HK-2 (cell line): ENCODE measurements at regions not wholly inside any gene's neighbourhood (a gene's known extent, or its start where the extent isn't known, plus 50 kb on each side); places are given as distances from the start of the nearest gene placed in this dataset.
A peak's percentile ranks its signal among the peaks of the same experiment; 100 is the strongest.

Source experiments
- DNase-seq: peaks from one replicate; pipeline ENCODE4 v3.0.0-alpha.2; 2018; ENCODE audit not compliant: unreplicated experiment

- no peak for DNase-seq
Measured at GRCh38 chrX:38856670-38857265, 55.5 kb downstream of the MID1IP1 start.

GRCh38 chrX:38857736-38858523 lies 56.7 kb downstream of the MID1IP1 start:
- DNase-seq, result no peak

GRCh38 chrX:38859602-38860001 lies 58.3 kb downstream of the MID1IP1 start:
- DNase-seq, result no peak

GRCh38 chrX:38860106-38861013 lies 59.1 kb downstream of the MID1IP1 start:
- no peak for DNase-seq

- DNase-seq, result no peak
Measured at GRCh38 chrX:38861489-38861888, 60.2 kb downstream of the MID1IP1 start.

- DNase-seq, result no peak
Measured at GRCh38 chrX:38862100-38862499, 60.8 kb downstream of the MID1IP1 start.

- no peak for DNase-seq
Measured at GRCh38 chrX:38864165-38864564, 62.9 kb downstream of the MID1IP1 start.

GRCh38 chrX:38868321-38868720 lies 67.1 kb downstream of the MID1IP1 start:
- no peak for DNase-seq

- no peak for DNase-seq
Measured at GRCh38 chrX:38868941-38869401, 67.7 kb downstream of the MID1IP1 start.

GRCh38 chrX:38870361-38870895 lies 69.2 kb downstream of the MID1IP1 start:
- no peak for DNase-seq

- DNase-seq, result no peak
Measured at GRCh38 chrX:38871129-38872029, 70.1 kb downstream of the MID1IP1 start.

- DNase-seq, result no peak
Measured at GRCh38 chrX:38877366-38877765, 76.1 kb downstream of the MID1IP1 start.

- DNase-seq, result no peak
Measured at GRCh38 chrX:38878641-38879340, 77.5 kb downstream of the MID1IP1 start.

- no peak for DNase-seq
Measured at GRCh38 chrX:38879631-38880220, 78.5 kb downstream of the MID1IP1 start.

GRCh38 chrX:38880296-38880854 lies 79.1 kb downstream of the MID1IP1 start:
- DNase-seq, result no peak

GRCh38 chrX:38881066-38881465 lies 79.8 kb downstream of the MID1IP1 start:
- DNase-seq, result no peak

- no peak for DNase-seq
Measured at GRCh38 chrX:38881727-38882126, 80.5 kb downstream of the MID1IP1 start.

GRCh38 chrX:38882894-38883626 lies 81.8 kb downstream of the MID1IP1 start:
- DNase-seq, result peak; percentile 56

- DNase-seq, result no peak
Measured at GRCh38 chrX:38886112-38886511, 84.9 kb downstream of the MID1IP1 start.
